ENCODE measurements at regions not wholly inside any gene's neighbourhood (a gene's known extent, or its start where the extent isn't known, plus 50 kb on each side); places are given as distances from the start of the nearest gene placed in this dataset.

GRCh38 chr3:113092746-113093145 is 102.0 kb downstream of the GTPBP8 start:
- no peak for DNase-seq (ENCODE audit: low read depth)
- TF ChIP-seq, protein P1, sequence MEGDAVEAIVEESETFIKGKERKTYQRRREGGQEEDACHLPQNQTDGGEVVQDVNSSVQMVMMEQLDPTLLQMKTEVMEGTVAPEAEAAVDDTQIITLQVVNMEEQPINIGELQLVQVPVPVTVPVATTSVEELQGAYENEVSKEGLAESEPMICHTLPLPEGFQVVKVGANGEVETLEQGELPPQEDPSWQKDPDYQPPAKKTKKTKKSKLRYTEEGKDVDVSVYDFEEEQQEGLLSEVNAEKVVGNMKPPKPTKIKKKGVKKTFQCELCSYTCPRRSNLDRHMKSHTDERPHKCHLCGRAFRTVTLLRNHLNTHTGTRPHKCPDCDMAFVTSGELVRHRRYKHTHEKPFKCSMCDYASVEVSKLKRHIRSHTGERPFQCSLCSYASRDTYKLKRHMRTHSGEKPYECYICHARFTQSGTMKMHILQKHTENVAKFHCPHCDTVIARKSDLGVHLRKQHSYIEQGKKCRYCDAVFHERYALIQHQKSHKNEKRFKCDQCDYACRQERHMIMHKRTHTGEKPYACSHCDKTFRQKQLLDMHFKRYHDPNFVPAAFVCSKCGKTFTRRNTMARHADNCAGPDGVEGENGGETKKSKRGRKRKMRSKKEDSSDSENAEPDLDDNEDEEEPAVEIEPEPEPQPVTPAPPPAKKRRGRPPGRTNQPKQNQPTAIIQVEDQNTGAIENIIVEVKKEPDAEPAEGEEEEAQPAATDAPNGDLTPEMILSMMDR (IDR thresholded peaks at IDR 0.05; ENCODE audit: low read depth, low read length, missing control alignments), result no peak
- no peak overlapping the region for H3K4me3 ChIP-seq (ENCODE audit: low read depth, low read length)

- H3K4me3 ChIP-seq (ENCODE audit: low read depth, low read length), result no peak overlapping the region
- DNase-seq (ENCODE audit: low read depth), result no peak
- TF ChIP-seq, protein P1 (IDR thresholded peaks at IDR 0.05; ENCODE audit: low read depth, low read length, missing control alignments), result no peak
Observed at GRCh38 chr3:113094337-113095221, 103.8 kb downstream of the GTPBP8 start.

- TF ChIP-seq, protein P1 (IDR thresholded peaks at IDR 0.05; ENCODE audit: low read depth, low read length, missing control alignments), result no peak
- DNase-seq (ENCODE audit: low read depth), result no peak
- no peak overlapping the region for H3K4me3 ChIP-seq (ENCODE audit: low read depth, low read length)
Observed at GRCh38 chr3:113096188-113096892, 105.6 kb downstream of the GTPBP8 start.

DNA sequence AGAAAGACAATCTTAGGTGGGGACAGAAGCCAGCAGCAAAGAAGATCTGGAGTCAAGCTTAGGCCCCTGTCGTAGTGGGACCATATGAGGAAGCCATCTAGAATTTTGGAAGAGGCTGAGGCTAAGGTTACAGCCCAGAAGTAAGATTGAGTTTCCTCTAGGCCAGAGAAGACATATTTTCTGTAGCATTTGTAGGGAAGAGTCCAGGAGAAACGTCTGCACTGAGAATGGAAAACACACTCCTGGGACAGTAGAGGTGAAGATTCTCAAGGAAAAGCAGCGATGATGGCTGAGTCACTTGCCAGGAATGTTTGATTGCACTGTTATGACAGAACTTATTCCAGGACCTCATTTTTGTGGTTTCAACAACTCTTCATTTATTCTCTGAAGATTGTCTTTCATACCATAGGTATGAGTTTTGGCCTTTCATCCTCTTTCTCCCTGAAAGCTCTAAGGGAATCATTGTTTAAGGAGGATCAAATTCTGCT is 107.2 kb downstream of the GTPBP8 start:
- H3K4me3 ChIP-seq (ENCODE audit: low read depth, low read length), result no peak overlapping the region
- DNase-seq (ENCODE audit: low read depth), result no peak
- TF ChIP-seq, protein P1 (IDR thresholded peaks at IDR 0.05; ENCODE audit: low read depth, low read length, missing control alignments), result no peak

- TF ChIP-seq, protein P1 (IDR thresholded peaks at IDR 0.05; ENCODE audit: low read depth, low read length, missing control alignments), result no peak
- H3K4me3 ChIP-seq (ENCODE audit: low read depth, low read length), result no peak overlapping the region
- no peak for DNase-seq (ENCODE audit: low read depth)
Observed at GRCh38 chr3:113100063-113100462, 109.3 kb downstream of the GTPBP8 start.

- no peak for DNase-seq (ENCODE audit: low read depth)
- TF ChIP-seq, protein P1 (IDR thresholded peaks at IDR 0.05; ENCODE audit: low read depth, low read length, missing control alignments), result no peak
- no peak overlapping the region for H3K4me3 ChIP-seq (ENCODE audit: low read depth, low read length)
Observed at GRCh38 chr3:113103588-113103987, 107.8 kb upstream of the BOC start.

Data from GM12864 (cell line).